Mesothelial cell of epicardium (in vitro differentiated cells): ENCODE measurements at regions not wholly inside any gene's neighbourhood (a gene's known extent, or its start where the extent isn't known, plus 50 kb on each side); places are given as distances from the start of the nearest gene placed in this dataset.

Source experiments
- DNase-seq, 2 experiments: peaks; one replicate each; pipeline ENCODE4 v3.0.0; 2021; ENCODE audit warnings: low spot score in 2 of 2; ENCODE audit not compliant: unreplicated experiment in 2 of 2
- H3K27ac Mint-ChIP-seq: 2 replicates; pipeline ENCODE4 v1.8.0; 2021; ENCODE audit warnings: mixed read lengths
- H3K27me3 Mint-ChIP-seq: 2 replicates; pipeline ENCODE4 v1.8.0; 2021; ENCODE audit warnings: low read depth, mixed read lengths
- H3K36me3 Mint-ChIP-seq: 2 replicates; pipeline ENCODE4 v1.8.0; 2021; ENCODE audit warnings: mixed read lengths
- H3K4me1 Mint-ChIP-seq: 2 replicates; pipeline ENCODE4 v1.8.0; 2021; ENCODE audit warnings: mixed read lengths
- H3K4me3 Mint-ChIP-seq: 2 replicates; pipeline ENCODE4 v1.8.0; 2021; ENCODE audit warnings: mild to moderate bottlenecking, moderate library complexity, mixed read lengths
- H3K9me3 Mint-ChIP-seq: 2 replicates; pipeline ENCODE4 v1.8.0; 2021; ENCODE audit warnings: mixed read lengths
- CTCF ChIP-seq: fragments of 200-600 bp; sonication (generic); IDR thresholded peaks from one replicate; pipeline ENCODE4 v1.5.0; 2021; ENCODE audit warnings: antibody characterized with exemption; ENCODE audit not compliant: unreplicated experiment

- Mint-ChIP-seq H3K27ac (no peak overlapping the region), H3K9me3 (peaks cover 11% of the 10 kb centered on the region), H3K4me1 (peaks cover 16% of the 10 kb centered on the region), H3K4me3 (no peak overlapping the region), H3K27me3 (no peaks in the 10 kb centered on the region), H3K36me3 (no peaks in the 10 kb centered on the region)
- DNase-seq, result no peak
- TF ChIP-seq CTCF, result no peak
Observed at GRCh38 chr2:167862296-167862695, 385.1 kb downstream of the STK39 start.

DNA sequence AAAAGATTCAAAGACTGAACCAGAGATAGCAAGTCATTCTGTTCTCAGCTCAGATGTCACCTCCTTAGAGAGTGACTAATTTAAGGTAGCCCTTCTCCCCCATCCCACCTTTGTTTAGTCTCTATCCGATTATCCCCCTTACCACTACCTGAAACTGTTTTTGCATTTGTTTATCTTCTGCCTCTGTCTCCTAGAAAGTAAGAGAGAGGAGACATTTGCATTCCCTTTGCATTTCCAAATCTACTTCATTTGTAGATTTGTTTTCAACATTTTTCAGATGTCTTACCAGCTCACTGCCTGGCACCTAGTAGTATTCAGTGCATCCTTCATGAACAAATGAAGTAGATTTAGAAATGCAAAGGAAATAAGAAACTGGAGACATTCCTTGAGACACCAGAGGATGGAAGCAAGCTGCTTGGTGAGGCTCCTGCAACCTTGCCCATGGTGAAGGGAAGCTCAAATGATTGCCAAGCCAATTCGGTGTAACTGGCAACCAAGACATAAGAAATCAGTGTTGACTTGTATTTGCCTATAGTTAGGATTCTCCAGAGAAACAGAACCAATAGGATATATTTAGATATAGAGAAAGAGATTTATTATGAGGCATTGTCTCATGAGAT is 385.7 kb downstream of the STK39 start:
- Mint-ChIP-seq H3K27me3 (no peaks in the 10 kb centered on the region), H3K27ac (no peak overlapping the region), H3K9me3 (peaks cover 9% of the 10 kb centered on the region), H3K4me1 (peaks cover 19% of the 10 kb centered on the region), H3K4me3 (no peak overlapping the region), H3K36me3 (no peaks in the 10 kb centered on the region)
- no peak for TF ChIP-seq CTCF
- no peak for DNase-seq

DNA sequence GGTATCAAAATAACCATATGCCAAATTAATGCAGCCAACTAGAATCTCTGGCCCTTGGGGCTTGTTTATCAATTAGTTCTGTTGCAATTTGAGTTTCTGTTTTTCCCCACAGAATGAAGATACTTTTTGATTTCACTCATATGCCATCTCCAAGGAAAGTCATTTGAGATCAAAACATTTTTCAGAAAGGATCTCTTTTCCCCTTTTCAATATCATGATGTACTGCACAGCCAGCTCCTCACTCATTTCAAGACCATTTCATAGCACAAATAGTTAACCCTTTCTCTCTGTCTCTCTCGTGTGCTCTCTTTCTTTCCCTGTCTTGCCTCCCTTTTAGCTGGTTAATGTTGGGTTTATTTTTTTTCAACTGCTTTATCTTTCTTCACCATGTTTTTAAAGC is 387.3 kb downstream of the STK39 start:
- H3K9me3 Mint-ChIP-seq, result peaks cover 4% of the 10 kb centered on the region
- no peak overlapping the region for H3K4me3 Mint-ChIP-seq
- H3K36me3 Mint-ChIP-seq, result no peaks in the 10 kb centered on the region
- DNase-seq, result no peak
- no peak for TF ChIP-seq CTCF
- no peaks in the 10 kb centered on the region for H3K27me3 Mint-ChIP-seq
- H3K27ac Mint-ChIP-seq, result no peak overlapping the region
- H3K4me1 Mint-ChIP-seq, result peaks cover 19% of the 10 kb centered on the region

DNA sequence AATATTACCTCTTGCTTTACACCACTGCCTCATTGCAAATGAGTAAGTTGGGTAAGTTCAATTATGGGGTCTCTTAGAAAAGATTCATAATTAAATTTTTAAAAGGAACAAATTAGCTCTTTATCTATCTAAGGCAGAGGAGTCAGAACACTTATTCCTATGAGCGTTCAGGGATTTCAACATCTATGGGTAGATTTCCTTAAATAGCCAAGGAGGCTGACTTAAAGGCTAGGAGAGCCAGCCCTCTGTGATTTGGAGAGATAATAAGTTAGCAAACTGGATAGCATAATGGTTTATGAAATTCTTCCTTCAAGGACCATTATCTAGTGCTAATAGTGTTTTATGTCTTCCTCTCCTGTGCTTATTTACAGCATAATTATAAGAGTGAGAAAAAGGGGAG is 387.7 kb downstream of the STK39 start:
- no peak for DNase-seq
- H3K4me3 Mint-ChIP-seq, result no peak overlapping the region
- H3K36me3 Mint-ChIP-seq, result no peaks in the 10 kb centered on the region
- peaks cover 17% of the 10 kb centered on the region for H3K4me1 Mint-ChIP-seq
- H3K27me3 Mint-ChIP-seq, result no peaks in the 10 kb centered on the region
- H3K27ac Mint-ChIP-seq, result no peak overlapping the region
- H3K9me3 Mint-ChIP-seq, result peaks cover 4% of the 10 kb centered on the region
- TF ChIP-seq CTCF, result no peak

DNA sequence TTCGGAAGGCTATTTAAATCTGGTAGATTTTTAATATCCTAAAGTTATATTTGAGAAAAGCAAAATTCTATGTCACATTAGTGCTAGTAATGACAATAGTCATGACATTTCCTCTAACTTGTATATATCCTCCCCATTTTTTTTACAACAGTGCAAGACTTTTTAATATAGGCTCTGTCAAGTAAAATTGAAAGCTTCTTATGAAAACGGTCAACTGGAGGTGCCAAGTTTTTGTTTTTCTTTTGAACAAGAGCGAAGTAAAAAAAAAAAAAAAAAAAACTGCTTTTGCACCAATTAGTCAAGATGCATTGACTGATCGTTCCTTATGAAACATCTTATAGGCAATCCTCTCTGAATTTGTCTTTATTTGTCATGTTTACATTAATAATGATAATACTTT is 389.3 kb downstream of the STK39 start:
- Mint-ChIP-seq H3K9me3 (peaks cover 4% of the 10 kb centered on the region), H3K4me3 (no peak overlapping the region), H3K36me3 (no peaks in the 10 kb centered on the region), H3K27ac (no peak overlapping the region), H3K4me1 (peaks cover 11% of the 10 kb centered on the region), H3K27me3 (no peaks in the 10 kb centered on the region)
- TF ChIP-seq CTCF, result no peak
- no peak for DNase-seq

DNA sequence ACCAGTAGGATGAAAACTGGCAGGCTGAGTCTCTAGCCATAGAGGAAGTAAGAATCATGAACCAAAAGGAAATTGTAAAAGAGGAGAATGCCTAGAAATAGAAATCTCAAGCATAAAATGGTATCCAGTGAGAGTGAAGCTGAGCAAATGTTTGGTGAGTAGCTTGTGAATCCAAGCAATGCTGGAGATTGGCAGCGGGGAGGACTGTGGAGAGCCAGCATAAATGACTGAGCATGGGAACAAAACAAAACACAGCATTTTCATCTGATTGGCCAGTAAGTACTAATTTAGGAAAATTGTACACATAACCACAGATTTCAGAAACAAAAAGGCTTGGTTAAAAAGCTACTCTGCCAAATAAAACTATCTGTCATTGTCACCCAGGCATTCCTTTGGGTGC is 390.0 kb downstream of the STK39 start:
- Mint-ChIP-seq H3K27me3 (no peaks in the 10 kb centered on the region), H3K4me3 (no peak overlapping the region), H3K36me3 (no peaks in the 10 kb centered on the region), H3K27ac (no peak overlapping the region), H3K4me1 (peaks cover 5% of the 10 kb centered on the region), H3K9me3 (peaks cover 1% of the 10 kb centered on the region)
- no peak for DNase-seq
- TF ChIP-seq CTCF, result no peak
